ENCODE measurements at regions not wholly inside any gene's neighbourhood (a gene's known extent, or its start where the extent isn't known, plus 50 kb on each side); places are given as distances from the start of the nearest gene placed in this dataset.

DNA sequence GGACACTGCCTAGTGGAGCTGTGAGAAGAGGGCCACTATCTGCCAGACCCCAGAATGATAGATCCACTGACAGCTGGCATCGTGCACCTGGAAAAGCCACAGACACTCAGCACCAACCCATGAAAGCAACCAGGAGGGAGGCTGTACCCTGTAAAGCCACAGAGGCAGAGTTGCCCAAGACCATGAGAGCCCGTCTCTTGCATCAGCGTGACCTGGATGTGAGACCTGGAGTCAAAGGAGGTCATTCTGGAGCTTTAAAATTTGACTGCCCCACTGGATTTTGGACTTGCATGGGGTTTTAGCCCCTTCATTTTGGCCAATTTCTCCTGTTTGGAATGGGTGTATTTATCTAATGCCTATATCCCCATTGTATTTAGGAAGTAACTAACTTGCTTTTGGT is 83.5 kb upstream of the P3H2 start:
- Mint-ChIP-seq H3K4me1 (ENCODE audit: low read depth) (peaks cover 16% of the 10 kb centered on the region), H3K27me3 (peaks cover 23% of the 10 kb centered on the region), H3K27ac (no peak overlapping the region), H3K36me3 (ENCODE audit: low read depth) (no peaks in the 10 kb centered on the region), H3K4me3 (no peak overlapping the region), H3K9me3 (no peaks in the 10 kb centered on the region)
- POLR2A ChIA-PET = no interaction called here
- intact Hi-C loops (cut with micrococcal nuclease) = no loop called here
- DNase-seq (no peak), ATAC-seq (no peak)
- CTCF ChIA-PET = interaction anchor here (0.9 to 1.2 kb wide), 3 partner anchors 11 to 243 kb away, joined by 3 to 4 read pairs (median 3); no protein-coding TSS in a partner anchor
- TF ChIP-seq, protein P1, sequence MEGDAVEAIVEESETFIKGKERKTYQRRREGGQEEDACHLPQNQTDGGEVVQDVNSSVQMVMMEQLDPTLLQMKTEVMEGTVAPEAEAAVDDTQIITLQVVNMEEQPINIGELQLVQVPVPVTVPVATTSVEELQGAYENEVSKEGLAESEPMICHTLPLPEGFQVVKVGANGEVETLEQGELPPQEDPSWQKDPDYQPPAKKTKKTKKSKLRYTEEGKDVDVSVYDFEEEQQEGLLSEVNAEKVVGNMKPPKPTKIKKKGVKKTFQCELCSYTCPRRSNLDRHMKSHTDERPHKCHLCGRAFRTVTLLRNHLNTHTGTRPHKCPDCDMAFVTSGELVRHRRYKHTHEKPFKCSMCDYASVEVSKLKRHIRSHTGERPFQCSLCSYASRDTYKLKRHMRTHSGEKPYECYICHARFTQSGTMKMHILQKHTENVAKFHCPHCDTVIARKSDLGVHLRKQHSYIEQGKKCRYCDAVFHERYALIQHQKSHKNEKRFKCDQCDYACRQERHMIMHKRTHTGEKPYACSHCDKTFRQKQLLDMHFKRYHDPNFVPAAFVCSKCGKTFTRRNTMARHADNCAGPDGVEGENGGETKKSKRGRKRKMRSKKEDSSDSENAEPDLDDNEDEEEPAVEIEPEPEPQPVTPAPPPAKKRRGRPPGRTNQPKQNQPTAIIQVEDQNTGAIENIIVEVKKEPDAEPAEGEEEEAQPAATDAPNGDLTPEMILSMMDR (IDR thresholded peaks at IDR 0.05) = no peak

DNA sequence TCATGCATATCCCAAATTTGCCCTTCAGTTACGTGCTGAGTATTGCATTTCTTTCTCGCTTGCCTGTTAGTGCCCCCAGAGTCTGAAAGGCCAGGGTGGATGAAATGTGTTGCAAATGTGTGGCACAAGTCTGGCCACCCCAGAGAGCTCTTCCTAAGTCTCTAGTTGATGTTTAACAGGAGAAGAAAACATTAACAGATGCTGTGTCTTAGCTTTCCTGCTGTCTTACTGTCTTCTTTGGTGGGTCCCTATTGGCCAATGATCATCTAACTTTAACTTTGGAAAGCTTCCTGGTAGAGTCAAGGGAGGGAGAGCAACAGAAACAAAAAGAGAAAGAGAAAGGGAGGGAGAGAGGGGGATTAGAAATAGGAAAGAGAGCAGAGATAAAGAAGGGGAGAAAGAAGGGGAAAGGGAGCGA is 76.7 kb upstream of the P3H2 start:
- intact Hi-C loops (cut with micrococcal nuclease) = no loop called here
- TF ChIP-seq, protein P1 (IDR thresholded peaks at IDR 0.05) = no peak
- ATAC-seq (no peak), DNase-seq (no peak)
- Mint-ChIP-seq H3K36me3 (ENCODE audit: low read depth) (no peaks in the 10 kb centered on the region), H3K4me3 (no peak overlapping the region), H3K27ac (no peak overlapping the region), H3K27me3 (peaks cover 9% of the 10 kb centered on the region), H3K4me1 (ENCODE audit: low read depth) (peaks cover 6% of the 10 kb centered on the region), H3K9me3 (no peaks in the 10 kb centered on the region)
- ChIA-PET POLR2A (no interaction called here), CTCF (interaction anchor here (0.7 kb wide), 2 partner anchors 124 to 647 kb away, joined by 3 read pairs; partner anchors contain the start of gene CLDN1)

DNA sequence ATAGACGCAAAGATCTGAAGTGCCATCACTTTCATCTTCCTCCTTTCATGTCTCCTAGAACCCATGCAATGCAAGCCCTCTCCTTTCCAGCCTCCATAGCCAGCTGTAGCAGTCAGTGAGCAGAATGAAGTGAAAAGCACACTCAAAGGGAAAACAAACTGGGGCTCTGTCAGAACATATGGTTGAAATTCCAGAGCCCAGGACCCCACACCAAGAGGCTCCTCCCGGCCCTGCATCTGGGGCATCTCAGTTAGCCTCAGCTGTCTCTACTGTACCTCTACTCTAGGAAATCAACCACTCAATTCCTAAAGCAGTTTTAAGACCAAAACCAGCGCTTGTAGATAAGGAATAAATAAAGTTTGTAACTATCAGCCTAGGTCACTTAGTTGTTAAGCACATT is 73.8 kb upstream of the P3H2 start:
- Mint-ChIP-seq H3K27me3 (peaks cover 6% of the 10 kb centered on the region), H3K9me3 (no peaks in the 10 kb centered on the region), H3K27ac (no peak overlapping the region), H3K4me1 (ENCODE audit: low read depth) (peaks cover 3% of the 10 kb centered on the region), H3K4me3 (no peak overlapping the region), H3K36me3 (ENCODE audit: low read depth) (no peaks in the 10 kb centered on the region)
- intact Hi-C loops (cut with micrococcal nuclease) = no loop called here
- POLR2A ChIA-PET = no interaction called here
- CTCF ChIA-PET = no interaction called here
- ATAC-seq (no peak), DNase-seq (no peak)
- TF ChIP-seq, protein P1 (IDR thresholded peaks at IDR 0.05) = no peak

DNA sequence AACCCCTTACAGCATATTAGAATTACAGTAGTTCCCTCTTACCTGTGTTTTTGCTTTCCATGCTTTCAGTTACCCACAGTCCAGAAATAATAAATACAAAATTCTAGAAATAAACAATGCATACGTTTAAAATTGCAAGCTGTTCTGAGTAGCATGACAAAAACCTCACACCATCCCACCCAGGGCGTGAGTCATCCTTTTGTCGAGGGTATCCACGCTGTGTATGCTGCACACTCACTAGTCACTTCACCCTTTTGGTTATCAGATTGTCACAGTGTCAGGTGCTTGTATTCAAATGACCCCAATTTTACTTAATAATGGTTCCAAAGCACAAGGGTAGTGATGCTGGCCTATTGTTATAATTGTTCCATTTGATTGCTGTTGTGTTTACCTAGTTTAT is 72.5 kb upstream of the P3H2 start:
- Mint-ChIP-seq H3K27ac (no peak overlapping the region), H3K9me3 (no peaks in the 10 kb centered on the region), H3K36me3 (ENCODE audit: low read depth) (no peaks in the 10 kb centered on the region), H3K4me3 (no peak overlapping the region), H3K27me3 (peaks cover 6% of the 10 kb centered on the region), H3K4me1 (ENCODE audit: low read depth) (peaks cover 3% of the 10 kb centered on the region)
- intact Hi-C loops (cut with micrococcal nuclease) = no loop called here
- ChIA-PET POLR2A (no interaction called here), CTCF (no interaction called here)
- TF ChIP-seq, protein P1 (IDR thresholded peaks at IDR 0.05) = no peak
- DNase-seq = peak; percentile 38
- ATAC-seq = peak; percentile 51

DNA sequence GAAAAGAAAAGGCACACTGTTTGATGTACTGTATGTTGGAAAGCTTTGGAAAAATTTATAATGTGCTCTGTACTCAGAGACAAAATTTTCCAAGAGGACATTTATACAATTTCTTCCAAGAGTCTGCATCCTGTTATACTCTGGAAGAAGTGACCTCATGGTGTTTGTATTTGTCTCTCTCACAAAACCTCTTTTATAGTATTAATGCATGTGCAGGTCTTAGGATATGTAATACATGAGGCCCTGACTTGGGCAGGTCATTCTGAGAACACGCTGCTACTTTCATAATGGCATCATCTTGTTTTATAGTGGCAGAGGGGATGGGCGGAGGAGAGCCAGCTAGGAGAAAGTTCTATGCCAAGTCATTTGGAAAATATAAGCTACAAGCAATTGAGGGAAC is 72.0 kb upstream of the P3H2 start:
- intact Hi-C loops (cut with micrococcal nuclease) = no loop called here
- ChIA-PET POLR2A (no interaction called here), CTCF (no interaction called here)
- TF ChIP-seq, protein P1 (IDR thresholded peaks at IDR 0.05) = no peak
- ATAC-seq = no peak
- Mint-ChIP-seq H3K9me3 (no peaks in the 10 kb centered on the region), H3K4me3 (no peak overlapping the region), H3K4me1 (ENCODE audit: low read depth) (peaks cover 3% of the 10 kb centered on the region), H3K27ac (no peak overlapping the region), H3K27me3 (peaks cover 6% of the 10 kb centered on the region), H3K36me3 (ENCODE audit: low read depth) (no peaks in the 10 kb centered on the region)
- no peak for DNase-seq
